Kidney epithelial cell (primary cell): ENCODE measurements at regions not wholly inside any gene's neighbourhood (a gene's known extent, or its start where the extent isn't known, plus 50 kb on each side); places are given as distances from the start of the nearest gene placed in this dataset.

Source experiments
- DNase-seq: peaks from one replicate; pipeline ENCODE4 v3.0.0-alpha.2; 2010; ENCODE audit warnings: low read depth
- H3K27me3 ChIP-seq: 2 replicates; pipeline ENCODE4 v1.6.0; 2011; ENCODE audit warnings: low read length; ENCODE audit not compliant: control insufficient read depth, insufficient read depth
- H3K36me3 ChIP-seq: 2 replicates; pipeline ENCODE4 v1.5.1; 2011; ENCODE audit warnings: low read length; ENCODE audit not compliant: control insufficient read depth, insufficient read depth
- H3K4me3 ChIP-seq: 2 replicates; pipeline ENCODE4 v1.5.1; 2011; ENCODE audit warnings: low read depth, mild to moderate bottlenecking, control low read depth, low read length
- TF ChIP-seq, protein P1 (sequence below): IDR thresholded peaks from 2 replicates; pipeline ENCODE4 v1.5.1; 2011; ENCODE audit warnings: mild to moderate bottlenecking, moderate library complexity, low read length, control low read depth, inconsistent platforms; ENCODE audit not compliant: insufficient read depth, poor library complexity, severe bottlenecking

DNA sequence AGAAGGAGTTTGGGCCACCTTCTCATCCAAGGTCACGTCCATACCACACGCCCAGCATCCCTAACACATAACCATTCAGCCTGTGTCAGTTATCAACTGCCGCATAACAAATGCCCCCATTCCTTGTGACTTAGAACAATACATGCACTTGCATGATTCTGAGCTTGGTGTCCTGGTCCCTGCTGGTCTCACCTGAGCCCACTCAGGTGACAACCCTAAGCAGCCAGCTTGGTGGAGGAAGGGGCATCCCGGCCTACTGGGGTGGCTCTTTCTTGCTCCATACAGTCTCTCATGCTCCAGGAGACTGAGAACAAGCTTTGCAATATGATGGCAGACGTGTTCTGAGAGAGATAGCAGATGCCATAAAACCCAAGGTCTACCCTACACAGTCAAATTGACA, 1276.9 kb downstream of the TBC1D22A start:
- TF ChIP-seq, protein P1, sequence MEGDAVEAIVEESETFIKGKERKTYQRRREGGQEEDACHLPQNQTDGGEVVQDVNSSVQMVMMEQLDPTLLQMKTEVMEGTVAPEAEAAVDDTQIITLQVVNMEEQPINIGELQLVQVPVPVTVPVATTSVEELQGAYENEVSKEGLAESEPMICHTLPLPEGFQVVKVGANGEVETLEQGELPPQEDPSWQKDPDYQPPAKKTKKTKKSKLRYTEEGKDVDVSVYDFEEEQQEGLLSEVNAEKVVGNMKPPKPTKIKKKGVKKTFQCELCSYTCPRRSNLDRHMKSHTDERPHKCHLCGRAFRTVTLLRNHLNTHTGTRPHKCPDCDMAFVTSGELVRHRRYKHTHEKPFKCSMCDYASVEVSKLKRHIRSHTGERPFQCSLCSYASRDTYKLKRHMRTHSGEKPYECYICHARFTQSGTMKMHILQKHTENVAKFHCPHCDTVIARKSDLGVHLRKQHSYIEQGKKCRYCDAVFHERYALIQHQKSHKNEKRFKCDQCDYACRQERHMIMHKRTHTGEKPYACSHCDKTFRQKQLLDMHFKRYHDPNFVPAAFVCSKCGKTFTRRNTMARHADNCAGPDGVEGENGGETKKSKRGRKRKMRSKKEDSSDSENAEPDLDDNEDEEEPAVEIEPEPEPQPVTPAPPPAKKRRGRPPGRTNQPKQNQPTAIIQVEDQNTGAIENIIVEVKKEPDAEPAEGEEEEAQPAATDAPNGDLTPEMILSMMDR: no peak
- Histone ChIP-seq H3K4me3 (no peak overlapping the region), H3K27me3 (no peaks in the 10 kb centered on the region), H3K36me3 (no peaks in the 10 kb centered on the region)
- no peak for DNase-seq

DNA sequence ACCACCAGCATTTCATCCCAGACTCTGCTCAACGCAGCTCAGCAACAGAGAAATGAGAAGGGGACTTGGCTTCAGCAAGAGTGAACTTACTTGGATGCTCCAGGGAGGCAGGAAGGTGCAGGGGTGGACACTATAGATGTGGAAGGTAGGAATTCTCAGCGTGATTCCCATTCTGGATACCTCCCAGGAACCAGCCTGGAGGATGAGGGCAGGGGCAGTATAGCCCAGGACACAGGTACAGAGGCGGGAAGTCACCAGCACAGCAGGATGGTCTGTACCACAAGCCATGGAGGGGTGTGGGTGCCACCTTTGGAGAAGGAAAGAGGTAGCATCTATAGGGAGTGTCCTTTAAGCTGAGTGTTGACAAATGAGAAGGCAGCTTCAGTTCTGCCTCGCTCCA, 1275.2 kb downstream of the TBC1D22A start:
- Histone ChIP-seq H3K36me3 (no peaks in the 10 kb centered on the region), H3K27me3 (no peaks in the 10 kb centered on the region), H3K4me3 (no peak overlapping the region)
- no peak for DNase-seq
- TF ChIP-seq, protein P1: no peak

DNA sequence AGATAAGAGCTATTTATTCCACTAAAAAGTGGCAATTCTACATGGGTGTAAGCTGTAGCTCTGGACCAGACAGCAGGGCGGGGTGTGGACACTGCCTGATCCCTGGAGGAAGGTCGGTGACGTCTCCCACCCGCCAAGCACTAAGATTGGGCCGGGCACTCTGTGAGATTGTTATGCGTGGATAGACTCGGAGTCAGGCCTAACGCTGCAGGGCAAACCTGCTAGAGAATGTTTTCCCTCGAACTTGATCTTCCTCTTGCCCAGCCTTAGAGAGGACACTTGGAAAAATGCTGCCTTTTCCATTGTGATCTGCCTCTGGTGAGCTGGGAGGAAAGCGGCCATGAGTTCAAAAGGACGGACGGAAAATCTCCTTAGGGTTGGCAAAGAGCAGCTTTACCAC, 1273.4 kb downstream of the TBC1D22A start:
- H3K36me3 ChIP-seq: no peaks in the 10 kb centered on the region
- no peak for DNase-seq
- no peak overlapping the region for H3K4me3 ChIP-seq
- TF ChIP-seq, protein P1: no peak
- no peaks in the 10 kb centered on the region for H3K27me3 ChIP-seq

DNA sequence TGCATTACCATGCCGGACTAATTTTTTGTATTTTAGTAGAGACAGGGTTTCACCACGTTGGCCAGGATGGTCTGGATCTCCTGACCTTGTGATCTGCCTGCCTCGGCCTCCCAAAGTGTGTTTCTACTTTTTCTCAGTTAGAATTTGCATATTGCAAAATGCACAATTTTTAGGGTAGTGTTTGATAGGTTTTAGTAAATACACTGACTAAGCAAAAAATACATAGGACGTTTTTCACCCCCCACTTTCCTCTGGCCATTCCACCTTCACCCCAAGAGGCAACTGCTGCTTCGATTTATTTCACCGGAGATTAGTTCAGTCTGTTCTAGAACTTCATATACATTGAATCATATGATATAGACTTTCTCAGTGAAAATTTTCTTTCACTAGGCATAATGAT, 1269.1 kb downstream of the TBC1D22A start:
- TF ChIP-seq, protein P1: no peak
- H3K36me3 ChIP-seq: no peaks in the 10 kb centered on the region
- no peak overlapping the region for H3K4me3 ChIP-seq
- no peaks in the 10 kb centered on the region for H3K27me3 ChIP-seq
- DNase-seq: no peak

DNA sequence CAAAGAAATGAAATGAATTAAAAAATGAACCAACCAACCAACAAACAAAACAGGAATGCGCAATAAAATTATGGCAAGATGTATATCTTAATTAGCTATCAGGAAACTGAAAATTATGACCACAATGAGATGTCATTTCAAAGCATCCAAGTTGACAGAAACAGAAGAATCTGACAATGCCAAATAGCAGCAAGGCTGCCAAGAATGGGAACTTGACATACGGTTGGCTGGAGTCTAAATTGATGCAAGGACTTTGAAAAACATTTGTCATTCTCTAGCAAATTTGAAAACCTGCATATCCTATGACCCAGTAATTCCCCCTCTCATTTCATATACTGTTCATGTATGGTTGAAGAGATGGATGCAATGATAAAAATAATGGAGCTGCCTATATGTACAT, 1262.6 kb downstream of the TBC1D22A start:
- H3K27me3 ChIP-seq: no peaks in the 10 kb centered on the region
- TF ChIP-seq, protein P1: no peak
- no peak overlapping the region for H3K4me3 ChIP-seq
- DNase-seq: no peak
- no peaks in the 10 kb centered on the region for H3K36me3 ChIP-seq

DNA sequence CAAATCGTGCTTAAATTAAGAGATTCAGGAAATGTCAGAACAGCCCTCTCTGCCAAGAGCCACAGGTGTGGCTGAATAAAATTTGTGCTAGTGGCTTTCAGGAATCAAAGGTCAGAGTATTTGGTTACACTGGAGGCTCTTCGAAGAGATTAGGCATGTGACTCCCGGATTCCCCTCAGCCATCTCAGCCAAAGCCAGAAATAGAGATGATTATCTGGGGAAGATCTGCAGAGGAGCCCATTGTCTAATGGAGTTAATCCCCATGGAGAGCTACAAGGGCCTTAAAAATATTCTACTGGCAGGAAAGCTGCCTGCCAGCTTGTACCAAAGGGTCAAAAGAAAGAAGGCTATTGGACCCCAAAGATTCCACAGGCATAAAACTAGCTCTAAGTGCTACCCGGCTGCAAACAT, 1259.5 kb downstream of the TBC1D22A start:
- no peak for DNase-seq
- Histone ChIP-seq H3K4me3 (no peak overlapping the region), H3K36me3 (no peaks in the 10 kb centered on the region), H3K27me3 (no peaks in the 10 kb centered on the region)
- TF ChIP-seq, protein P1: no peak
